Pancreas (tissue), 10 donors: ENCODE measurements at regions not wholly inside any gene's neighbourhood (a gene's known extent, or its start where the extent isn't known, plus 50 kb on each side); places are given as distances from the start of the nearest gene placed in this dataset.

ENCODE experiments used
- ATAC-seq, 4 donors: fragments of 200-7000 bp; cut with Tn5 transposase; one replicate each; pipeline versions ENCODE4 v1.8.0 to v1.9.1; 2020; ENCODE audit warnings: mild to moderate bottlenecking in 4 of 4, moderate library complexity in 4 of 4
- DNase-seq, 6 donors: peaks; one replicate each; pipeline ENCODE4 v3.0.0-alpha.2; 2020
- FAIRE-seq: peaks from 2 replicates; lab custom pipeline; 2012; peaks lifted over from hg19 to GRCh38; lab: Jason Lieb, UNC
- H3K27ac ChIP-seq, 4 donors: fragments of 200-600 bp; sonication (generic); 1 replicate in 3 of 4; 2 replicates in 1 of 4; pipeline versions ENCODE4 v1.5.0 to v1.8.0; 2020
- H3K27me3 ChIP-seq, 4 donors: fragments of 200-600 bp; one replicate each; pipeline ENCODE4 v1.8.0; 2021
- H3K36me3 ChIP-seq, 3 donors: fragments of 200-600 bp; sonication (generic) in 1 of 3; one replicate each; pipeline versions ENCODE4 v1.5.0 to v1.8.0; 2020 to 2021
- H3K4me1 ChIP-seq, 3 donors: fragments of 200-600 bp; one replicate each; pipeline ENCODE4 v1.8.0; 2021
- H3K4me3 ChIP-seq, 4 donors: fragments of 200-600 bp; sonication (generic) in 2 of 4; one replicate each; pipeline versions ENCODE4 v1.5.0 to v1.8.0; 2020 to 2021
- H3K9me3 ChIP-seq, 4 donors: fragments of 200-600 bp; one replicate each; pipeline ENCODE4 v1.8.0; 2021
- WGBS, 2 donors: extraction: QIAGEN DNeasy Blood & Tissue Kit; methylation state at CpG; one replicate each; pipeline ENCODE4 v1.1.7; 2013; 5-methylcytosine and 5-hydroxymethylcytosine counted together
- intact Hi-C, 3 donors: fragments of 100-400 bp; cut with DNase I; formaldehyde crosslinking; loops; one replicate each; pipeline versions ENCODE4 v1.11.1 to v1.14.2; 2022
- TF ChIP-seq, protein P1 (sequence below), 4 donors: fragments of 200-600 bp; sonication (generic) in 3 of 4; IDR thresholded peaks; one replicate each; pipeline versions ENCODE4 v1.5.0 to v1.8.0; 2021; ENCODE audit warnings: antibody characterized with exemption in 4 of 4
- donor health status: healthy with polysubstance abuse.
- donor health status: DM: no; HTN: no; CAD: no; lungs with moderate emphysema.
- donor health status: DM: no; HTN: no; CAD: no.
- donor health status: control.
- donor health status: control.
- donor health status: Bipolar disorder and iron deficiency.
- donor health status: DM: yes; HTN: yes; CAD: no.
- donor health status: DM: no; HTN: no; CAD: no.
- donor health status: DM: no; HTN: no; CAD: no.
- donor health status: DM: yes; HTN: yes; CAD: no.

DNA sequence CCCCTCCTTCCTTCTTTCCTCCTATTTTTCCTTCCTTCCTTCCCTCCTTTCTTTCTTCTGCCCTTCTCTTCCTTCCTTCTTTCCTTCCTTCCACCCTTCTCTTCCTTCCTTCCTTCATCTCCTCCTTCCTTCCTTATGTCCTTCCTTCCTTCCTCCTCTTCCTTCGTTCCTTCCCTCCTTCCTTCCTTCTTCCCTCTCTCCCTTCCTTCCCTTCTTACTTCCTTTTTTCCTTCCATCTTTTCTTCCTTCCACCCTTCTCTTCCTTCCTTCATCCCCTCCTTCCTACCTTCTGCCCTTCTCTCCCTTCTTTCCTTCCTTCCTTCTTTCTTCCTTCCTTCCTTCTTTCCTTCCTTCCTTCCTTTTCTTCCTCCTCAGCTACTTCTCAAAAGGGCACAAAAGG, 287.3 kb upstream of the ZNF507 start:
- ATAC-seq: no peak
- FAIRE-seq: no peak
- 19 to 35% methylated on average over 1 of the region's 1 CpG for WGBS, 2 donors

DNA sequence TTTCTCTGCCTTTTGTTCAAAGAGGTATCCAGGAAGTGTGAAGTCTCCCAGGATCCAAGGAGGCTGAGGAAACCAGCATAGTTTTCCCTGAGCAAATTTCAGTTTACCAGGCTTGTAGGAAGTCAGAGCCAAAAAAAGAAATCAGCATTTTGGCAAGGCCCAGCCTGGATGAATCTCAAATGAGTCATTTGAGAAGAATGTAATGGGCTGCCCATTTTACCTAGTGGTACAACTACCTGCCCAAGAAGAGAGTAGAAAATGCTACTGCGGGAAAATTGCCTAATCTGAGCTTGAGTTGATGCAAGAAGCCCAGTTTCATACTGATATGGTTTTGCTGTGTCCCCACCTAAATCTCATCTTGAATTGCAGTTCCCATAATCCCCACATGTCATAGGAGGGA, 284.1 kb upstream of the ZNF507 start:
- ATAC-seq (peak in 1 of 4 donors; percentile 43), FAIRE-seq (no peak), DNase-seq (no peak)
- intact Hi-C loops: no loop called here
- Histone ChIP-seq H3K27me3 (no peaks in the 10 kb centered on the region), H3K9me3 (no peaks in the 10 kb centered on the region), H3K36me3 (no peaks in the 10 kb centered on the region), H3K4me1 (no peaks in the 10 kb centered on the region), H3K27ac (no peak overlapping the region), H3K4me3 (no peak overlapping the region)
- WGBS, 2 donors: 56 to 57% methylated on average over 1 of the region's 1 CpG
- TF ChIP-seq, protein P1, sequence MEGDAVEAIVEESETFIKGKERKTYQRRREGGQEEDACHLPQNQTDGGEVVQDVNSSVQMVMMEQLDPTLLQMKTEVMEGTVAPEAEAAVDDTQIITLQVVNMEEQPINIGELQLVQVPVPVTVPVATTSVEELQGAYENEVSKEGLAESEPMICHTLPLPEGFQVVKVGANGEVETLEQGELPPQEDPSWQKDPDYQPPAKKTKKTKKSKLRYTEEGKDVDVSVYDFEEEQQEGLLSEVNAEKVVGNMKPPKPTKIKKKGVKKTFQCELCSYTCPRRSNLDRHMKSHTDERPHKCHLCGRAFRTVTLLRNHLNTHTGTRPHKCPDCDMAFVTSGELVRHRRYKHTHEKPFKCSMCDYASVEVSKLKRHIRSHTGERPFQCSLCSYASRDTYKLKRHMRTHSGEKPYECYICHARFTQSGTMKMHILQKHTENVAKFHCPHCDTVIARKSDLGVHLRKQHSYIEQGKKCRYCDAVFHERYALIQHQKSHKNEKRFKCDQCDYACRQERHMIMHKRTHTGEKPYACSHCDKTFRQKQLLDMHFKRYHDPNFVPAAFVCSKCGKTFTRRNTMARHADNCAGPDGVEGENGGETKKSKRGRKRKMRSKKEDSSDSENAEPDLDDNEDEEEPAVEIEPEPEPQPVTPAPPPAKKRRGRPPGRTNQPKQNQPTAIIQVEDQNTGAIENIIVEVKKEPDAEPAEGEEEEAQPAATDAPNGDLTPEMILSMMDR (IDR thresholded peaks at IDR 0.05): no peak

More for the DNA sequence above, 287.3 kb upstream of the ZNF507 start:
- no peak overlapping the region for H3K27ac ChIP-seq
- H3K9me3 ChIP-seq: no peaks in the 10 kb centered on the region
- no peak overlapping the region for H3K4me3 ChIP-seq
- no peak for DNase-seq
- H3K27me3 ChIP-seq: no peaks in the 10 kb centered on the region
- intact Hi-C loops: no loop called here
- no peaks in the 10 kb centered on the region for H3K4me1 ChIP-seq
- no peaks in the 10 kb centered on the region for H3K36me3 ChIP-seq
- TF ChIP-seq, protein P1 (IDR thresholded peaks at IDR 0.05): no peak

DNA sequence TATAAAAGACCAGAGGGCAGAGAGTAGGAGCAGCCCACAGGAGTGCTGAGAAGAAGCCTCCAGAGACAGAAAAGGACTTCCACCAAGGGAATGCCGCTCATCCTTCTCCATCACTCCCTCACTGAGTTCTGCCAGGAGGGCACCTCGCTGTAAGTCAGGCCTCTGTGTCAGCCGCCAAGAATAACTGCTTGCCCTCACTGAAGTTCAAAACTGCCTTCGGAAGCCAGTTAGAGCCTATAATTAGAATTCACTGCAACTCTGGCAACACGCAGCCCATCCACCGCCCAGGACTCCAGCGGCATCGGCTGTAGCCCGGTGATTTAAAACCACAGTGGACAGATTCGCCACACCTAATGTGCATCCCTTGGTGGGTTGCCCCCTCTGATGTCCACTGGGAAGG, 281.8 kb upstream of the ZNF507 start:
- Histone ChIP-seq H3K27ac (no peak overlapping the region), H3K36me3 (no peaks in the 10 kb centered on the region), H3K4me3 (no peak overlapping the region), H3K4me1 (no peaks in the 10 kb centered on the region), H3K9me3 (no peaks in the 10 kb centered on the region), H3K27me3 (peaks cover 0 to 6% (median 0%) of the 10 kb centered on the region in 4 donors)
- FAIRE-seq (no peak), ATAC-seq (no peak), DNase-seq (no peak)
- WGBS, 2 donors: 74 to 85% methylated on average over 10 of the region's 10 CpGs
- TF ChIP-seq, protein P1 (IDR thresholded peaks at IDR 0.05): no peak
- intact Hi-C loops: no loop called here

DNA sequence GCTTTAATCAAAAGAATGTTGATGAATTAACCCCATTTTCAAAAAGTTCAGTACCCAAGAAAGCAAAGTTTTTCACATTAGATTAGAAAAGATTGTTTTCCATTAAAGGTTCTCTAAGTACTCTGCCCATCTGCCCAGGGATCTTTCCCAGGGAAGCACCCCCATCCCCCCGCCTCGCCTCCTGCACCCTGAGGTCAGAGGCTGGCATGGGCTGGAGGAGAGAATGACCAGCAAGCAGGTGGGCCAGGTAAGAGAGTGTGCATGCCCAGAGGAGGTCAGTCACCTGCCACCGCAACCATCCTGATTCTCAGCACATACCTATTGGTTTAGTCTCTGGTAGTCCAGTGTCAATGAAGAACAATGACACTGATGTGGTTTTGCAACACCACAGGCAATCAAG, 279.4 kb upstream of the ZNF507 start:
- WGBS, 2 donors: 83 to 90% methylated on average over 3 of the region's 3 CpGs
- no peaks in the 10 kb centered on the region for H3K36me3 ChIP-seq
- H3K9me3 ChIP-seq: no peaks in the 10 kb centered on the region
- FAIRE-seq: no peak
- peaks cover 0 to 6% (median 0%) of the 10 kb centered on the region in 4 donors for H3K27me3 ChIP-seq
- TF ChIP-seq, protein P1 (IDR thresholded peaks at IDR 0.05): no peak
- no peak overlapping the region for H3K4me3 ChIP-seq
- H3K4me1 ChIP-seq: no peaks in the 10 kb centered on the region
- H3K27ac ChIP-seq: no peak overlapping the region
- intact Hi-C loops: no loop called here
- no peak for ATAC-seq
- no peak for DNase-seq

DNA sequence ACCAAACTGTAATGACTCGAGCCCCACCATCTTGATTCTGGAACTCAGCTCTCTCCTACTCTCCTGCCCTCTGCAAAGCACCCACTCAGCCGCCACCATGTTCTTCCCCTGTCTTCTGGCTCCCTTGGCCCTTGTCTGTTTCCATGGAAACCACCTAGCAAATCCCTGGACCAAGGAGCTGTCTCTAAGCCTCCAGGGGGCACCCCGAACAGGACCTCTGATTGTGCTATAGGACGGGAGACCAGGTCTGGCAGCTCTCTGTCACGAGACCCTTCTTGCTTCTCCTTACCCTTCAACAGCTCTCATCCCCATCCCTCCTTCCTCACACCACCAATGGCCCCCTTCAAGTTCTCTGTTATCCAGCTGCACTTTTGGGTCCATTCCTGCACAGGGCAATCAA, 277.7 kb upstream of the ZNF507 start:
- H3K27ac ChIP-seq: no peak overlapping the region
- DNase-seq: peak in 1 of 6 donors; percentile 14
- intact Hi-C loops: no loop called here
- H3K36me3 ChIP-seq: no peaks in the 10 kb centered on the region
- no peaks in the 10 kb centered on the region for H3K9me3 ChIP-seq
- WGBS, 2 donors: 43 to 64% methylated on average over 5 of the region's 5 CpGs
- H3K4me3 ChIP-seq: no peak overlapping the region
- no peaks in the 10 kb centered on the region for H3K4me1 ChIP-seq
- TF ChIP-seq, protein P1 (IDR thresholded peaks at IDR 0.05): no peak
- no peak for ATAC-seq
- peaks cover 0 to 6% (median 0%) of the 10 kb centered on the region in 4 donors for H3K27me3 ChIP-seq
- no peak for FAIRE-seq
